Astrocyte (in vitro differentiated cells and primary cell): ENCODE measurements at regions not wholly inside any gene's neighbourhood (a gene's known extent, or its start where the extent isn't known, plus 50 kb on each side); places are given as distances from the start of the nearest gene placed in this dataset.

Experiments used
- CTCF ChIP-seq: IDR thresholded peaks from 2 replicates; pipeline ENCODE4 v1.5.1; 2011; ENCODE audit warnings: low read depth, mild to moderate bottlenecking, inconsistent platforms, low read length, moderate library complexity; ENCODE audit not compliant: insufficient read depth
- EZH2 ChIP-seq: IDR thresholded peaks from 2 replicates; pipeline ENCODE4 v1.6.1; 2012; ENCODE audit warnings: mild to moderate bottlenecking, low read length, inconsistent platforms; ENCODE audit not compliant: insufficient read depth

GRCh38 chr2:228417956-228418355, 236.5 kb upstream of the SPHKAP start:
- TF ChIP-seq CTCF (no peak), EZH2 (no peak)
